A549 (cell line): ENCODE measurements at regions not wholly inside any gene's neighbourhood (a gene's known extent, or its start where the extent isn't known, plus 50 kb on each side); places are given as distances from the start of the nearest gene placed in this dataset.

Experiments
- CTCF ChIP-seq: fragments of >200 bp; sonication (Bioruptor Twin); formaldehyde crosslinking; IDR thresholded peaks from 3 replicates; pipeline ENCODE4 v1.5.1; 2016
- HDAC2 ChIP-seq: fragments of 200-600 bp; sonication (generic); IDR thresholded peaks from 2 replicates; pipeline ENCODE4 v1.6.1; 2016
- MAFK ChIP-seq: fragments of 450-650 bp; IDR thresholded peaks from 2 replicates; pipeline ENCODE4 v1.6.1; 2014; ENCODE audit not compliant: partially characterized antibody
- POLR2A ChIP-seq: IDR thresholded peaks from 2 replicates; pipeline ENCODE4 v1.6.1; 2012; ENCODE audit warnings: mild to moderate bottlenecking, low read length
- ZC3H11A ChIP-seq: fragments of 450-650 bp; IDR thresholded peaks from 2 replicates; pipeline ENCODE4 v1.6.1; 2014; ENCODE audit warnings: antibody characterized with exemption, mild to moderate bottlenecking
- TF ChIP-seq, protein P1 (sequence below): IDR thresholded peaks from 2 replicates; pipeline ENCODE4 v1.6.1; 2012

DNA sequence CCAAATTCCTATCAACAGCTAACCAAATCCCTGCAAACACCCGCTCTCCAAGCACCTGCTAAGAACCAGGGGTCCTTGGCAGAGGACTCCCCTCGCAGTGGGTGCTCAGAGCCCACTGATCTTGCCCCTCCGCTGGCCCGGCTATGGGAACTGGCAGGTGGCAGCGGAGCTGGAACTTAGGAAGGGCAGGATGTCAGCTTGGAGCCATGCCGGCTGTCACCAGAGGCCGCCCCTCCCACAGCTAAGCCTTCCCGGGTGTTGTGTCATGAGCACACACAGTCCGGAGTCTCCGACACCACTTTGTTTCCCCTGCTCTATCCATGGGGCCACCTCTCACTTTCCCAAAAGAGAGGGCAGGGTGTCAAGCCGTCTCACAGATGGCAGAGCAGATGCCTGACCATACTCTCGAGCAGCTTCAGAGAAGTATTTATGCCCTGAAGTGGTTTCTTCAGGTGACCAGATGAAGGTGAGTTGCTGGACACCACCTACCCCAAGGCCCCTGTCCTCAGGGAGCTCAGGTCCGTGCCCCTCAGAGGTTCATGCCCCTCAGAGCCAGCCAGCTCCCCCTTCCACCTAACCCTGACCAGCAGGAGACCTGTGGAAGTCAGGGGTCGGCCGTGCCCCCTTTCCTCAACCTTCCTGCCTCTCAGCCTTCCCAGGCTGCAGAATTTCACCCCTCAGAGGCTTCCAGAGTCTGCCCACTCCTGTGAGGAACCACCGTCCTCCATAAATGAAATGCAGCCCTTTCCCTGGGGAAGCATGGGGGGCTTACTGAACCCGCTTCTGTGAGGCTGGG lies 545.7 kb upstream of the B3GAT1 start:
- TF ChIP-seq POLR2A, result no peak
- TF ChIP-seq, protein P1, sequence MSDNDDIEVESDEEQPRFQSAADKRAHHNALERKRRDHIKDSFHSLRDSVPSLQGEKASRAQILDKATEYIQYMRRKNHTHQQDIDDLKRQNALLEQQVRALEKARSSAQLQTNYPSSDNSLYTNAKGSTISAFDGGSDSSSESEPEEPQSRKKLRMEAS, result no peak
- no peak for TF ChIP-seq CTCF
- TF ChIP-seq HDAC2, result no peak
- no peak for TF ChIP-seq ZC3H11A
- TF ChIP-seq MAFK, result no peak
